DOHH2 (cell line): ENCODE measurements at regions not wholly inside any gene's neighbourhood (a gene's known extent, or its start where the extent isn't known, plus 50 kb on each side); places are given as distances from the start of the nearest gene placed in this dataset.

Experiments
- EZH2phosphoT487 ChIP-seq: fragments of 200-600 bp; sonication (generic); IDR thresholded peaks from 2 replicates; pipeline ENCODE4 v1.6.1; 2017; ENCODE audit warnings: borderline replicate concordance, mild to moderate bottlenecking, antibody characterized with exemption, low read length, moderate library complexity, mixed read lengths
- TF ChIP-seq, protein P1 (sequence below): fragments of 200-600 bp; sonication (generic); IDR thresholded peaks from one replicate; pipeline ENCODE4 v1.5.1; 2014; ENCODE audit warnings: antibody characterized with exemption, mild to moderate bottlenecking, low read depth, low read length; ENCODE audit not compliant: poor library complexity, severe bottlenecking

DNA sequence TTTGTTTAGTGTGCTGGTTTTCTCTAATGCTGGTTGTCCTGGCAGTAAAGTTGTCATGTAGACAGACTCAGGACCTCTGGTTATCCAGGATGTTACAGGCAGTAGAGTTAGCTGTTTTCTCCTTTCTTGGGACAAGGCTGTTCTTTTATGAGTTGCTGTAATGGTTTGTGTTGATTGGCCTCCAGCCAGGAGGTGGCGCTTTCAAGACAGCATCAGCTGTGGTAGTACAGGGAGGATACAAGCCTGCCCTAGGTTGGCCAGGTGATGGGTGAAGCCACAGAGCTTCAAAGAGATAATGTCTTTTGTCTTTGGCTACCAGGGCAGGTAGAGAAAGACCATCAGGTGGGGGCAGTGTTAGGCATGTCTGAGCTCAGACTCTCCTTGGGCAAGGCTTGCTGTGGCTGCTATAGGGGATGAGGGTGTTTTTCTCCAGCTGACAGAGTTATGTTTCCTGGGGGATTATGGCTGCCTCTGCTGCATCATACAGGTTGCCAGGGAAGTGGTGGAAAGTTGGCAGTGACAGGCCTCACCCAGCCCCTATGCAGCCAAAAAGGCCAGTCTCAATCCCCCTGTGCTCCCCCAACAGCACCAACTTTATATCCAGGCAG is 127.2 kb upstream of the TAB2 start:
- no peak for TF ChIP-seq EZH2phosphoT487
- TF ChIP-seq, protein P1, sequence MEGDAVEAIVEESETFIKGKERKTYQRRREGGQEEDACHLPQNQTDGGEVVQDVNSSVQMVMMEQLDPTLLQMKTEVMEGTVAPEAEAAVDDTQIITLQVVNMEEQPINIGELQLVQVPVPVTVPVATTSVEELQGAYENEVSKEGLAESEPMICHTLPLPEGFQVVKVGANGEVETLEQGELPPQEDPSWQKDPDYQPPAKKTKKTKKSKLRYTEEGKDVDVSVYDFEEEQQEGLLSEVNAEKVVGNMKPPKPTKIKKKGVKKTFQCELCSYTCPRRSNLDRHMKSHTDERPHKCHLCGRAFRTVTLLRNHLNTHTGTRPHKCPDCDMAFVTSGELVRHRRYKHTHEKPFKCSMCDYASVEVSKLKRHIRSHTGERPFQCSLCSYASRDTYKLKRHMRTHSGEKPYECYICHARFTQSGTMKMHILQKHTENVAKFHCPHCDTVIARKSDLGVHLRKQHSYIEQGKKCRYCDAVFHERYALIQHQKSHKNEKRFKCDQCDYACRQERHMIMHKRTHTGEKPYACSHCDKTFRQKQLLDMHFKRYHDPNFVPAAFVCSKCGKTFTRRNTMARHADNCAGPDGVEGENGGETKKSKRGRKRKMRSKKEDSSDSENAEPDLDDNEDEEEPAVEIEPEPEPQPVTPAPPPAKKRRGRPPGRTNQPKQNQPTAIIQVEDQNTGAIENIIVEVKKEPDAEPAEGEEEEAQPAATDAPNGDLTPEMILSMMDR = peak; percentile 71
